ENCODE measurements at regions not wholly inside any gene's neighbourhood (a gene's known extent, or its start where the extent isn't known, plus 50 kb on each side); places are given as distances from the start of the nearest gene placed in this dataset.

DNA sequence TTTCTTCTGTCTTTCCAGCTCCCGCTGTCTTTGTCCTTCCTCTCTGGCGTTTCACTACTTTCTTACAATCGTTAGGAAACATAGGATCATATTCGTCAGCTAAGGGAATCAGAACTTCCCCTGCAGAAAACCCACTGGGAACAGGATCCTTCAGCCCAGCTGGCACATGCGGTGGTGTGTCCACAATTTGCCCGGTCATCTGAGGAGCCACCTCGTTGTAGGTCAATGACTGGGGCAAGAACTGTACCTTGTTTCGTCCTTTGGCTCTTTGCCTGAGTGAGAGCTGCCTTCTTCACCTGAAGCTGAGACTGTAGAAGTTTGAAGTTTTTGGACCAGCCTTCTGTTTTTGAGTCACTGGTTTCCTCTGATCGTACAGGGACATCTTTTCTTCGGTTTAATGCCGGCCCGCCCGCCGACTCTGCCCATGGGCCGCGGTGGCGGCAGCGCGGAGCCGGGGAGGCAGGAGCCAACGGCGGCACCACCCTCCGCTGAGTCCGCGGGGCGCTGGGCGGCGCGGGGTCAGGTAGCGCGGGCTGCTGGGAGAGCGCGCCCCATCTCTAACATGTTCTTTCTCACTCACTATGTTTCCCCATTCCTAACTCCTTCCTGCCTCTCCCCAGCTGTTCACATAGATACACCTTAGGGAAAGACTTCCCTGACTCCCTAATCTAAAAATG lies 214.1 kb upstream of the NANOGP8 start:
- H3K4me1 Mint-ChIP-seq (ENCODE audit: low read depth): peaks cover 6% of the 10 kb centered on the region
- peaks cover 14% of the 10 kb centered on the region for H3K36me3 Mint-ChIP-seq (ENCODE audit: low read depth)
- H3K9me3 Mint-ChIP-seq: no peaks in the 10 kb centered on the region; the same call in 1 of the 2 replicates
- DNase-seq: no peak
- H3K27ac Mint-ChIP-seq: no peak overlapping the region
- TF ChIP-seq, protein P1, sequence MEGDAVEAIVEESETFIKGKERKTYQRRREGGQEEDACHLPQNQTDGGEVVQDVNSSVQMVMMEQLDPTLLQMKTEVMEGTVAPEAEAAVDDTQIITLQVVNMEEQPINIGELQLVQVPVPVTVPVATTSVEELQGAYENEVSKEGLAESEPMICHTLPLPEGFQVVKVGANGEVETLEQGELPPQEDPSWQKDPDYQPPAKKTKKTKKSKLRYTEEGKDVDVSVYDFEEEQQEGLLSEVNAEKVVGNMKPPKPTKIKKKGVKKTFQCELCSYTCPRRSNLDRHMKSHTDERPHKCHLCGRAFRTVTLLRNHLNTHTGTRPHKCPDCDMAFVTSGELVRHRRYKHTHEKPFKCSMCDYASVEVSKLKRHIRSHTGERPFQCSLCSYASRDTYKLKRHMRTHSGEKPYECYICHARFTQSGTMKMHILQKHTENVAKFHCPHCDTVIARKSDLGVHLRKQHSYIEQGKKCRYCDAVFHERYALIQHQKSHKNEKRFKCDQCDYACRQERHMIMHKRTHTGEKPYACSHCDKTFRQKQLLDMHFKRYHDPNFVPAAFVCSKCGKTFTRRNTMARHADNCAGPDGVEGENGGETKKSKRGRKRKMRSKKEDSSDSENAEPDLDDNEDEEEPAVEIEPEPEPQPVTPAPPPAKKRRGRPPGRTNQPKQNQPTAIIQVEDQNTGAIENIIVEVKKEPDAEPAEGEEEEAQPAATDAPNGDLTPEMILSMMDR (IDR thresholded peaks at IDR 0.05): no peak
- H3K27me3 Mint-ChIP-seq (ENCODE audit: insufficient read depth): peaks cover 2% of the 10 kb centered on the region; the same call in 1 of the 2 replicates
- no peak overlapping the region for H3K4me3 Mint-ChIP-seq

DNA sequence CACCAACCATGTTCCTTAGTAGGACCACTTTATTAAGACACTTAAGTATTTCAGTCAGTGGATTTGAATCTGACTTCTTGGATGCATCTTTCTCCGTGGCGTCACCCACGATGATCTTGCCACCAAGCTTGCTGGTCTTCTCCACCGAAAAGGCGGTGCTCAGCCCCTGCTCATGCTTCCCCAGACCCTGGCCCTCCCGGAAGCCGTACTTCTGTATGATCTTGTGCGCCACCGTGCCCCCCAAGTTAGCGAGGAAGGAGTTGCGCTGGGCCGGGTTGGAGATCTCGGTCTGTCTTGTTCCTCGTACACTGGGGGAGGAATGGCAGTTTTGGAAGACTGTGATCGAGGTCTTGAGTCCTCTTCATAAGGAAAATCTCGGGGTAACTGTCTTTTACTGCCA lies 213.4 kb upstream of the NANOGP8 start:
- TF ChIP-seq, protein P1 (IDR thresholded peaks at IDR 0.05): no peak
- H3K9me3 Mint-ChIP-seq: no peaks in the 10 kb centered on the region; the same call in 1 of the 2 replicates
- peaks cover 10% of the 10 kb centered on the region for H3K4me1 Mint-ChIP-seq (ENCODE audit: low read depth)
- no peak overlapping the region for H3K27ac Mint-ChIP-seq
- DNase-seq: no peak
- H3K4me3 Mint-ChIP-seq: no peak overlapping the region
- peaks cover 2% of the 10 kb centered on the region; the same call in 1 of the 2 replicates for H3K27me3 Mint-ChIP-seq (ENCODE audit: insufficient read depth)
- peaks cover 14% of the 10 kb centered on the region for H3K36me3 Mint-ChIP-seq (ENCODE audit: low read depth)

DNA sequence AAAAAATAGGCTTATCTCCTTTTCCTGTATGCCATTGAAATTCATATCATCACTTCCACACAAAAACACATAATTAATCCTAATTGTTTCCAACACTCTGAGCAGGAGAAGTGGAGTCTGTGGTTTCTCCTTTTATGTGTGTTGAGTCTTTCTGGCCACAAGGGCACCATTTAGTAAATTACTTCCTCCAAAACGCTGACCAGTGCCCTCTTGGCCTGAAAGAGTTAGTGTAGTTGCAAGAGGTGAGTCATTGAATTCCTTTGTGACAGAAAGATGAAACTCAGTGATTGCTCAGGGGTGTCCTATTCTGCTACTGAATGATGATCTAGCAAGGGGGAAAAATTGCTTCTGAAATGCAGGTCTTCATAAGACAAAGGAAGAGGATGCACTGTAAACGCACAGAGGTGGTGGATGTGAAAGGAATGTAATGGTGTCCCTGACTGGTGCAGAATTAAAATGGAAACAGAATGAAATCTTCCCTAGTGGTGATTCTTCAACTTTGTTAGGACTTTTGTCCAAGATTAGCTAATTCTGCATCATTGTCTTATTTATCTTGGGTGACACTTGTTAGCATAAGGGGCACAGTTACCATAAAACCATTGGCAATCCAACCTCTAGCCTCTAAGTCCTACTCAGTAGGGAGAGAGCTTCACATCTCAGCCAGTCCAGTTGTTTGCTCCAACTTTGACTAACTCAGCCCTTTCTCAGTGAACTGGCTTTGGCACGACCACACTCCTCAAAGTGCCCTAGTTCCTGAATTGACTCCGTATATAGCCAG lies 208.4 kb upstream of the NANOGP8 start:
- Mint-ChIP-seq H3K4me3 (peak overlapping the region; percentile 1; the same call in 1 of the 2 replicates), H3K36me3 (ENCODE audit: low read depth) (peaks cover 14% of the 10 kb centered on the region), H3K27ac (peak overlapping the region; percentile 3; the same call in 1 of the 2 replicates), H3K4me1 (ENCODE audit: low read depth) (peaks cover 31% of the 10 kb centered on the region), H3K9me3 (no peaks in the 10 kb centered on the region; the same call in 1 of the 2 replicates), H3K27me3 (ENCODE audit: insufficient read depth) (peaks cover 2% of the 10 kb centered on the region)
- TF ChIP-seq, protein P1 (IDR thresholded peaks at IDR 0.05): peak; percentile 73
- DNase-seq: peak; percentile 78

DNA sequence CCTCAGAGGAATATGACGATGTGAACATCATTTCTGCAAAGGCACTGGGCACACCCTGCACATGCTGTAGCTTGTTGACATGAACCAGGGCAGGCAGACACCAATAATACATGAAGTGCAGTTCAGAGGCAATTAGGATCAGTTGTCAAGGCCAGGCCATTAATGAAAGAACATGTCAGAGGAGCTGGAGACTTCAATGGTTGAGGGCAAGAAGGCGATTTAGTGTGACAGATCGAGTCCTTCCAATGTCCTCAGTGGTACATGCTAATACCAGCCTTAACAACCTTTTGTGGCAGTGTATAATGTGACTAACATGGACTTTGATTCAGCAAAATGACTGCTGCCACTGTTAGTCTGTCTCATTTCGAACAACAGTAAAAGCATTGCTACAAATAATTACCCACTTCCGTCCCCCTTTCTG lies 205.2 kb upstream of the NANOGP8 start:
- no peak for DNase-seq
- peaks cover 31% of the 10 kb centered on the region for H3K4me1 Mint-ChIP-seq (ENCODE audit: low read depth)
- peaks cover 6% of the 10 kb centered on the region for H3K36me3 Mint-ChIP-seq (ENCODE audit: low read depth)

DNA sequence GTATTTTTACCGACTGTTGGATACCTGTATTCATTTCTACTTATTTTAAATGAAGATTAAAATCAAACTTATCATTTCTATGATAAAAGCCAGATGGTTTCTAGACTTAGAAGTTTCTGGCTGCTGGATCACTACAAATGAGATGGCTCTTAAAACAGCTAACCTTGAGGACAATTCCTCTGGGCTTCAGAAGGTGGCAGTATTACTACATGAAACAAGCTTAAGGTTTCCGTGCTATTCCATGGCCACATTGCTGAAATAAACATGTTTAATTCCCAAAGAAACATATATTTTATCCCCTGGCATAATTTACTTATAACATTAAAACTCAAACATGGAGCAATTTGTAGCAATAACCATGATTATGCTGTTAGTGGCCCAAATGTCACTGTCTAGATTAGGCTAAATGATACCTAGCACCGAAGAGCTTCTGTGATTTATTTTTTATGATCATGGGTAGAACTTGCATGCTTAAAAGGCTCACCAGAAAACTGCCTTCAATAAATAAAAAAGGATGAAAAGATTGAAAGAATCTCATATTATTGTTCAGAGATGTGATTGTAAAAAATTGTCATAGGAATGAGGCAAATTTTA lies 204.0 kb upstream of the NANOGP8 start:
- Mint-ChIP-seq H3K4me1 (ENCODE audit: low read depth) (peaks cover 28% of the 10 kb centered on the region), H3K4me3 (no peak overlapping the region), H3K9me3 (no peaks in the 10 kb centered on the region), H3K36me3 (ENCODE audit: low read depth) (no peaks in the 10 kb centered on the region), H3K27ac (no peak overlapping the region), H3K27me3 (ENCODE audit: insufficient read depth) (peaks cover 2% of the 10 kb centered on the region)
- peak; percentile 60 for DNase-seq
- TF ChIP-seq, protein P1 (IDR thresholded peaks at IDR 0.05): peak; percentile 87

More for the DNA sequence above, 205.2 kb upstream of the NANOGP8 start:
- Mint-ChIP-seq H3K27ac (no peak overlapping the region), H3K27me3 (ENCODE audit: insufficient read depth) (peaks cover 2% of the 10 kb centered on the region), H3K9me3 (no peaks in the 10 kb centered on the region; the same call in 1 of the 2 replicates), H3K4me3 (no peak overlapping the region)
- TF ChIP-seq, protein P1 (IDR thresholded peaks at IDR 0.05): no peak

Data from HFFc6 (cell line).